A673 (cell line): ENCODE measurements at regions not wholly inside any gene's neighbourhood (a gene's known extent, or its start where the extent isn't known, plus 50 kb on each side); places are given as distances from the start of the nearest gene placed in this dataset.

Experiments used
- CTCF ChIP-seq: fragments of 300-800, 200-600 bp; sonication (generic); conservative IDR thresholded peaks from 2 replicates; pipeline ENCODE4 v1.5.1; 2017; ENCODE audit warnings: low read depth, mild to moderate bottlenecking, antibody characterized with exemption, low read length, moderate library complexity, mixed read lengths
- EZH2 ChIP-seq: fragments of 200-600 bp; sonication (generic); IDR thresholded peaks from 2 replicates; pipeline ENCODE4 v1.6.1; 2017; ENCODE audit warnings: borderline replicate concordance, low read depth, mild to moderate bottlenecking, mixed read lengths, antibody characterized with exemption, low read length; ENCODE audit not compliant: poor library complexity, severe bottlenecking

- TF ChIP-seq CTCF (no peak), EZH2 (no peak)
Measured at GRCh38 chr2:159853101-159853500, 55.1 kb upstream of the CD302 start.
